MM.1S (cell line): ENCODE measurements at regions not wholly inside any gene's neighbourhood (a gene's known extent, or its start where the extent isn't known, plus 50 kb on each side); places are given as distances from the start of the nearest gene placed in this dataset.

ENCODE experiments used
- CTCF ChIP-seq: fragments of 300-600 bp; sonication (generic); IDR thresholded peaks from 2 replicates; pipeline ENCODE4 v1.5.1; 2016; ENCODE audit warnings: antibody characterized with exemption, low read length, mixed read lengths
- EZH2 ChIP-seq: fragments of 300-600 bp; sonication (generic); optimal IDR thresholded peaks from 2 replicates; pipeline ENCODE3; 2017; ENCODE audit warnings: low read depth, mild to moderate bottlenecking, antibody characterized with exemption, low read length, mixed read lengths
- EZH2phosphoT487 ChIP-seq: fragments of 300-600 bp; sonication (generic); IDR thresholded peaks from 2 replicates; pipeline ENCODE4 v1.6.1; 2018; ENCODE audit warnings: antibody characterized with exemption, low read length

GRCh38 chr14:55807053-55807880 is 227.3 kb downstream of the KTN1 start:
- TF ChIP-seq CTCF (no peak), EZH2phosphoT487 (no peak), EZH2 (no peak)
